ENCODE measurements at regions not wholly inside any gene's neighbourhood (a gene's known extent, or its start where the extent isn't known, plus 50 kb on each side); places are given as distances from the start of the nearest gene placed in this dataset.

DNA sequence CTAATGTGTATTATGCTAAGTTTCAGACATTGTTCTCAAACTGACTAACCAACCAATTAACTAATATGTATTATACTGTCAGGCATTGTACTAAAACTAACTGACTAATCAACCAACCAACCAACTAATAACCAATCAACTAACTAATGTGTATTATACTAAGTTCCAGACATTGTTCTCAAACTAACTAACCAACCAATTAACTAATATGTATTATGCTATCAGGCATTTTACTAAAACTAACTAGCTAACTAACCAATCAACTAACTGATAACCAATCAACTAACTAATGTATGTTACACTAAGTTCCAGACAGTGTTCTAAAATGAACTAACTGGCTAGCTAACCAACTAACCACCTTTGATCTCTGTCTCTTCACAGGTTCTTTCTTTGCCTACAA lies 152.3 kb downstream of the SUDS3 start:
- TF ChIP-seq, protein P1, sequence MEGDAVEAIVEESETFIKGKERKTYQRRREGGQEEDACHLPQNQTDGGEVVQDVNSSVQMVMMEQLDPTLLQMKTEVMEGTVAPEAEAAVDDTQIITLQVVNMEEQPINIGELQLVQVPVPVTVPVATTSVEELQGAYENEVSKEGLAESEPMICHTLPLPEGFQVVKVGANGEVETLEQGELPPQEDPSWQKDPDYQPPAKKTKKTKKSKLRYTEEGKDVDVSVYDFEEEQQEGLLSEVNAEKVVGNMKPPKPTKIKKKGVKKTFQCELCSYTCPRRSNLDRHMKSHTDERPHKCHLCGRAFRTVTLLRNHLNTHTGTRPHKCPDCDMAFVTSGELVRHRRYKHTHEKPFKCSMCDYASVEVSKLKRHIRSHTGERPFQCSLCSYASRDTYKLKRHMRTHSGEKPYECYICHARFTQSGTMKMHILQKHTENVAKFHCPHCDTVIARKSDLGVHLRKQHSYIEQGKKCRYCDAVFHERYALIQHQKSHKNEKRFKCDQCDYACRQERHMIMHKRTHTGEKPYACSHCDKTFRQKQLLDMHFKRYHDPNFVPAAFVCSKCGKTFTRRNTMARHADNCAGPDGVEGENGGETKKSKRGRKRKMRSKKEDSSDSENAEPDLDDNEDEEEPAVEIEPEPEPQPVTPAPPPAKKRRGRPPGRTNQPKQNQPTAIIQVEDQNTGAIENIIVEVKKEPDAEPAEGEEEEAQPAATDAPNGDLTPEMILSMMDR (conservative IDR thresholded peaks at IDR 0.05; ENCODE audit: low read depth in 2 of 2): no peak
- TF ChIP-seq POLR2AphosphoS5 (IDR thresholded peaks at IDR 0.05; ENCODE audit: low read depth): no peak
- no peak for TF ChIP-seq EZH2phosphoT487 (IDR thresholded peaks at IDR 0.05; ENCODE audit: unreplicated experiment)
- no peak for TF ChIP-seq EZH2 (IDR thresholded peaks at IDR 0.05; ENCODE audit: low read depth, unreplicated experiment)
- TF ChIP-seq, protein P2, sequence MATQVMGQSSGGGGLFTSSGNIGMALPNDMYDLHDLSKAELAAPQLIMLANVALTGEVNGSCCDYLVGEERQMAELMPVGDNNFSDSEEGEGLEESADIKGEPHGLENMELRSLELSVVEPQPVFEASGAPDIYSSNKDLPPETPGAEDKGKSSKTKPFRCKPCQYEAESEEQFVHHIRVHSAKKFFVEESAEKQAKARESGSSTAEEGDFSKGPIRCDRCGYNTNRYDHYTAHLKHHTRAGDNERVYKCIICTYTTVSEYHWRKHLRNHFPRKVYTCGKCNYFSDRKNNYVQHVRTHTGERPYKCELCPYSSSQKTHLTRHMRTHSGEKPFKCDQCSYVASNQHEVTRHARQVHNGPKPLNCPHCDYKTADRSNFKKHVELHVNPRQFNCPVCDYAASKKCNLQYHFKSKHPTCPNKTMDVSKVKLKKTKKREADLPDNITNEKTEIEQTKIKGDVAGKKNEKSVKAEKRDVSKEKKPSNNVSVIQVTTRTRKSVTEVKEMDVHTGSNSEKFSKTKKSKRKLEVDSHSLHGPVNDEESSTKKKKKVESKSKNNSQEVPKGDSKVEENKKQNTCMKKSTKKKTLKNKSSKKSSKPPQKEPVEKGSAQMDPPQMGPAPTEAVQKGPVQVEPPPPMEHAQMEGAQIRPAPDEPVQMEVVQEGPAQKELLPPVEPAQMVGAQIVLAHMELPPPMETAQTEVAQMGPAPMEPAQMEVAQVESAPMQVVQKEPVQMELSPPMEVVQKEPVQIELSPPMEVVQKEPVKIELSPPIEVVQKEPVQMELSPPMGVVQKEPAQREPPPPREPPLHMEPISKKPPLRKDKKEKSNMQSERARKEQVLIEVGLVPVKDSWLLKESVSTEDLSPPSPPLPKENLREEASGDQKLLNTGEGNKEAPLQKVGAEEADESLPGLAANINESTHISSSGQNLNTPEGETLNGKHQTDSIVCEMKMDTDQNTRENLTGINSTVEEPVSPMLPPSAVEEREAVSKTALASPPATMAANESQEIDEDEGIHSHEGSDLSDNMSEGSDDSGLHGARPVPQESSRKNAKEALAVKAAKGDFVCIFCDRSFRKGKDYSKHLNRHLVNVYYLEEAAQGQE (IDR thresholded peaks at IDR 0.05; ENCODE audit: unreplicated experiment): no peak

Data from GM23338 (cell line).